HepG2 (cell line): ENCODE measurements at regions not wholly inside any gene's neighbourhood (a gene's known extent, or its start where the extent isn't known, plus 50 kb on each side); places are given as distances from the start of the nearest gene placed in this dataset.

Source experiments
- ATAC-seq: fragments of 200-7000 bp; cut with Tn5 transposase; 3 replicates; pipeline ENCODE4 v1.9.1; 2020; ENCODE audit warnings: mild to moderate bottlenecking, moderate library complexity
- BruUV-seq: library from RNA; stranded (reverse); fragments of 400-500 nt; replicated peaks from 2 replicates; lab custom pipeline; 2021; lab: Mats Ljungman, UMichigan
- CTCF ChIA-PET: fragments of 300-600 bp; formaldehyde crosslinking; extraction: SDS; loops from one replicate; lab custom pipeline; 2021; ENCODE audit warnings: low total read pairs, inconsistent platforms, low intra/inter-chr PET ratio; lab: Yijun Ruan, JAX
- POLR2A ChIA-PET: fragments of 350-600 bp; sonication (Branson Sonifier 250); formaldehyde crosslinking; loops from one replicate; lab custom pipeline; 2020; ENCODE audit warnings: antibody characterized with exemption, inconsistent platforms; lab: Yijun Ruan, JAX
- DNase-seq: peaks from one replicate; pipeline ENCODE4 v3.0.0-alpha.2; 2015; ENCODE audit warnings: low spot score
- FAIRE-seq: peaks from 3 replicates; lab custom pipeline; 2011; peaks lifted over from hg19 to GRCh38; lab: Jason Lieb, UNC
- H2AFZ ChIP-seq: one replicate; pipeline ENCODE4 v1.6.1; 2011; ENCODE audit warnings: low read length, inconsistent platforms
- H3K27ac ChIP-seq: fragments of 300-600 bp; 3 replicates; pipeline ENCODE4 v1.8.0; 2011; ENCODE audit warnings: mixed run types, mild to moderate bottlenecking, mixed read lengths, low read length, inconsistent platforms; ENCODE audit not compliant: insufficient read depth; ENCODE audit errors: extremely low read length
- H3K27me3 ChIP-seq, 2 experiments: fragments of 200-600 bp in 1 of 2; 2 replicates in 1 of 2; 3 replicates in 1 of 2; pipeline versions ENCODE4 v1.6.0 to v1.8.0; 2011; ENCODE audit warnings: low read length in 2 of 2, mild to moderate bottlenecking in 2 of 2, moderate library complexity in 2 of 2, inconsistent platforms in 1 of 2; ENCODE audit not compliant: insufficient read depth in 2 of 2, control insufficient read depth in 1 of 2
- H3K36me3 ChIP-seq, 2 experiments: fragments of 200-600 bp in 1 of 2; replicated peaks in 1 of 2; 2 replicates in 1 of 2; 3 replicates in 1 of 2; pipeline versions ENCODE4 v1.5.1 to v1.8.0; 2011; ENCODE audit warnings: low read length in 2 of 2, inconsistent platforms in 1 of 2; ENCODE audit not compliant: insufficient read depth in 2 of 2, control insufficient read depth in 1 of 2
- H3K4me1 ChIP-seq: 2 replicates; pipeline ENCODE4 v1.5.1; 2012; ENCODE audit warnings: low read length, inconsistent platforms; ENCODE audit not compliant: insufficient read depth
- H3K4me2 ChIP-seq: 2 replicates; pipeline ENCODE4 v1.6.0; 2011; ENCODE audit warnings: low read depth, low read length, inconsistent platforms
- H3K4me3 ChIP-seq, 3 experiments: fragments of 200-600 bp in 1 of 3; sonication (generic), shearing (Covaris generic) in 1 of 3; replicated peaks in 1 of 3; 2 replicates each; pipeline ENCODE4 v1.5.1; 2011 to 2016; ENCODE audit warnings: low read length in 3 of 3, inconsistent platforms in 2 of 3, low read depth in 2 of 3, mild to moderate bottlenecking in 2 of 3, control low read depth in 1 of 3, mixed read lengths in 1 of 3; ENCODE audit not compliant: insufficient read depth in 1 of 3
- H3K79me2 ChIP-seq: one replicate; pipeline ENCODE4 v1.6.1; 2011; ENCODE audit warnings: low read length, inconsistent platforms; ENCODE audit not compliant: insufficient read depth
- H3K9ac ChIP-seq: 2 replicates; pipeline ENCODE4 v1.6.0; 2011; ENCODE audit warnings: mild to moderate bottlenecking, low read depth, low read length, inconsistent platforms; ENCODE audit not compliant: insufficient read depth
- H3K9me3 ChIP-seq: 2 replicates; pipeline ENCODE4 v1.5.1; 2012; ENCODE audit warnings: mild to moderate bottlenecking, low read length
- H4K20me1 ChIP-seq: 2 replicates; pipeline ENCODE4 v1.6.0; 2011; ENCODE audit warnings: inconsistent platforms, mild to moderate bottlenecking, low read length, moderate library complexity; ENCODE audit not compliant: insufficient read depth
- ELF1 ChIP-seq: sonication (generic); formaldehyde crosslinking; IDR thresholded peaks from 2 replicates; pipeline ENCODE4 v1.4.0; 2020; ENCODE audit warnings: missing genetic modification reagents
- GPN1 ChIP-seq: sonication (generic); formaldehyde crosslinking; IDR thresholded peaks from 2 replicates; pipeline ENCODE4 v1.5.1; 2020; ENCODE audit warnings: missing genetic modification reagents, borderline replicate concordance
- GZF1 ChIP-seq: sonication (generic); formaldehyde crosslinking; IDR thresholded peaks from 2 replicates; pipeline ENCODE4 v1.5.1; 2020; ENCODE audit warnings: mild to moderate bottlenecking, missing genetic modification reagents
- IRX3 ChIP-seq: sonication (generic); formaldehyde crosslinking; IDR thresholded peaks from 2 replicates; pipeline ENCODE4 v1.8.1; 2023; ENCODE audit warnings: mild to moderate bottlenecking, low read depth, missing genetic modification reagents, borderline replicate concordance
- MAF1 ChIP-seq: sonication (generic); formaldehyde crosslinking; IDR thresholded peaks from 2 replicates; pipeline ENCODE4 v1.5.0; 2020; ENCODE audit warnings: missing genetic modification reagents, borderline replicate concordance
- MAFG ChIP-seq: sonication (generic); formaldehyde crosslinking; IDR thresholded peaks from 2 replicates; pipeline ENCODE4 v1.5.1; 2020; ENCODE audit warnings: mild to moderate bottlenecking, missing genetic modification reagents
- NAIF1 ChIP-seq: sonication (generic); formaldehyde crosslinking; IDR thresholded peaks from 2 replicates; pipeline ENCODE4 v1.5.0; 2020; ENCODE audit warnings: mild to moderate bottlenecking, missing genetic modification reagents, borderline replicate concordance
- NFKB2 ChIP-seq: sonication (generic); formaldehyde crosslinking; IDR thresholded peaks from 2 replicates; pipeline ENCODE4 v1.4.0; 2020; ENCODE audit warnings: missing genetic modification reagents, borderline replicate concordance
- NFYC ChIP-seq: IDR thresholded peaks from 2 replicates; pipeline ENCODE4 v1.6.1; 2016; ENCODE audit warnings: missing genetic modification reagents, missing compliant biosample characterization
- SIX1 ChIP-seq: sonication (generic); formaldehyde crosslinking; IDR thresholded peaks from 2 replicates; pipeline ENCODE4 v1.4.0; 2020; ENCODE audit warnings: missing genetic modification reagents, borderline replicate concordance
- ZNF230 ChIP-seq: sonication (generic); formaldehyde crosslinking; IDR thresholded peaks from 2 replicates; pipeline ENCODE4 v1.4.0; 2020; ENCODE audit warnings: mild to moderate bottlenecking, missing genetic modification reagents
- ZNF660 ChIP-seq: sonication (generic); formaldehyde crosslinking; IDR thresholded peaks from 2 replicates; pipeline ENCODE4 v1.5.1; 2020; ENCODE audit warnings: mild to moderate bottlenecking, low read depth, missing genetic modification reagents, borderline replicate concordance
- ZNF713 ChIP-seq: sonication (generic); formaldehyde crosslinking; IDR thresholded peaks from 2 replicates; pipeline ENCODE4 v1.4.0; 2020; ENCODE audit warnings: mild to moderate bottlenecking, missing genetic modification reagents
- ZNF747 ChIP-seq: sonication (generic); formaldehyde crosslinking; IDR thresholded peaks from 2 replicates; pipeline ENCODE4 v1.8.1; 2023; ENCODE audit warnings: missing genetic modification reagents, mild to moderate bottlenecking, borderline replicate concordance
- ZSCAN22 ChIP-seq: sonication (generic); formaldehyde crosslinking; IDR thresholded peaks from 2 replicates; pipeline ENCODE4 v1.4.0; 2020; ENCODE audit warnings: mild to moderate bottlenecking, missing genetic modification reagents
- WGBS: methylation state at CpG from one replicate; pipeline ENCODE4 v1.1.6; 2017; ENCODE audit warnings: low lambda C conversion rate; 5-methylcytosine and 5-hydroxymethylcytosine counted together
- in situ Hi-C: cut with HindIII; loops from 2 replicates; pipeline ENCODE4 v1.10.0; 2017; ENCODE audit warnings: low pct_unique_long_range_greater_than_20kb; ENCODE audit not compliant: extremely low pct_ligation_motif_present
- intact Hi-C: fragments of 100-400 bp; cut with micrococcal nuclease; formaldehyde crosslinking; loops from one replicate; pipeline ENCODE4 v1.10.0; 2022; ENCODE audit not compliant: unreplicated experiment
- TF ChIP-seq, protein P1 (sequence below): sonication (generic); formaldehyde crosslinking; IDR thresholded peaks from 2 replicates; pipeline ENCODE4 v1.8.1; 2023; ENCODE audit warnings: missing genetic modification reagents, inconsistent platforms, borderline replicate concordance

DNA sequence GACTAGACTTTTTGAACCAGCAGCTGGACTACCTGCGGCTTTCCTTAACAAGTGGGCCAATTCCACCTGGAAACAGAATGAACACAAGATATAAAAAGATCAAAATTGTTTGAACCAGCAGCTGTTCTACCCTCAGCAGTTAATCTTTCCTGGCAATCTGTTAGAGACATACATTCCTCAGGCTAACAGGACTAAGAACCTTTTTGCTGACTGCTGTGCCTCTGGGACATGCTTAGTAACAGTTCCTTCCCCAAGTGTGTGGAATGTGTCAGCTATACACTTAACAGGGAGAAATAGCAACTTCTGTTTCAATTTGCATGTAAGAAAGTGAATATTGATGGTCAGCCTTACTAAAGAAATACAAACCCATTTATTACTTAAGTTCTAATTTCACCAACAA is 554.4 kb downstream of the ARAP2 start:
- ChIA-PET POLR2A (no interaction called here), CTCF (no interaction called here)
- Histone ChIP-seq H4K20me1 (no peaks in the 10 kb centered on the region), H3K4me2 (no peak overlapping the region), H3K27me3 (no peaks in the 10 kb centered on the region), H2AFZ (no peak overlapping the region), H3K9me3 (no peaks in the 10 kb centered on the region), H3K4me3 (no peak overlapping the region), H3K36me3 (no peaks in the 10 kb centered on the region), H3K27ac (no peak overlapping the region), H3K9ac (no peak overlapping the region), H3K79me2 (no peaks in the 10 kb centered on the region), H3K4me1 (no peaks in the 10 kb centered on the region)
- no peak for FAIRE-seq
- no TSS peak for BruUV-seq
- intact Hi-C loops = no loop called here
- TF ChIP-seq ZNF230 (CRISPR knock-in tag) (no peak), SIX1 (CRISPR knock-in tag) (no peak), IRX3 (CRISPR knock-in tag) (no peak), ZNF660 (no peak), ZNF747 (CRISPR knock-in tag) (no peak), MAFG (CRISPR knock-in tag) (no peak), ZNF713 (CRISPR knock-in tag) (no peak), ZSCAN22 (CRISPR knock-in tag) (no peak), MAF1 (CRISPR knock-in tag) (no peak), ELF1 (no peak), NAIF1 (no peak), GZF1 (CRISPR knock-in tag) (no peak), NFYC (CRISPR knock-in tag) (no peak), NFKB2 (CRISPR knock-in tag) (no peak), GPN1 (CRISPR knock-in tag) (no peak)
- TF ChIP-seq, protein P1, sequence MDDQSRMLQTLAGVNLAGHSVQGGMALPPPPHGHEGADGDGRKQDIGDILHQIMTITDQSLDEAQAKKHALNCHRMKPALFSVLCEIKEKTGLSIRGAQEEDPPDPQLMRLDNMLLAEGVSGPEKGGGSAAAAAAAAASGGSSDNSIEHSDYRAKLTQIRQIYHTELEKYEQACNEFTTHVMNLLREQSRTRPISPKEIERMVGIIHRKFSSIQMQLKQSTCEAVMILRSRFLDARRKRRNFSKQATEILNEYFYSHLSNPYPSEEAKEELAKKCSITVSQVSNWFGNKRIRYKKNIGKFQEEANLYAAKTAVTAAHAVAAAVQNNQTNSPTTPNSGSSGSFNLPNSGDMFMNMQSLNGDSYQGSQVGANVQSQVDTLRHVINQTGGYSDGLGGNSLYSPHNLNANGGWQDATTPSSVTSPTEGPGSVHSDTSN = no peak
- WGBS = 5% methylated on average over 1 of the region's 1 CpG
- no peak for DNase-seq
- no peak for ATAC-seq
- in situ Hi-C loops = no loop called here
